Left ventricle myocardium inferior (tissue), 1 donor: ENCODE measurements at regions not wholly inside any gene's neighbourhood (a gene's known extent, or its start where the extent isn't known, plus 50 kb on each side); places are given as distances from the start of the nearest gene placed in this dataset.

Experiments
- DNase-seq: peaks from one replicate; pipeline ENCODE4 v3.0.0-alpha.2; 2020
- H3K27ac ChIP-seq: fragments of 200-600 bp; replicated peaks from 2 replicates; pipeline ENCODE4 v1.8.0; 2021
- H3K27me3 ChIP-seq: fragments of 200-600 bp; 2 replicates; pipeline ENCODE4 v1.8.0; 2021; ENCODE audit warnings: low read depth
- H3K36me3 ChIP-seq: fragments of 200-600 bp; 2 replicates; pipeline ENCODE4 v1.8.0; 2021
- H3K4me1 ChIP-seq: fragments of 200-600 bp; 2 replicates; pipeline ENCODE4 v1.8.0; 2021
- H3K4me3 ChIP-seq: fragments of 200-600 bp; 2 replicates; pipeline ENCODE4 v1.8.0; 2021; ENCODE audit warnings: mild to moderate bottlenecking, moderate library complexity
- H3K9me3 ChIP-seq: fragments of 200-600 bp; replicated peaks from 2 replicates; pipeline ENCODE4 v1.8.0; 2021
- intact Hi-C: fragments of 100-400 bp; cut with micrococcal nuclease; formaldehyde crosslinking; loops from one replicate; pipeline ENCODE4 v1.11.0; 2022
- TF ChIP-seq, protein P1 (sequence below): fragments of 200-600 bp; IDR thresholded peaks from 2 replicates; pipeline ENCODE4 v1.8.0; 2021; ENCODE audit warnings: antibody characterized with exemption, mild to moderate bottlenecking, borderline replicate concordance
- donor health status: DM: no; HTN: yes; CAD: no; lungs with severe emphysema.

DNA sequence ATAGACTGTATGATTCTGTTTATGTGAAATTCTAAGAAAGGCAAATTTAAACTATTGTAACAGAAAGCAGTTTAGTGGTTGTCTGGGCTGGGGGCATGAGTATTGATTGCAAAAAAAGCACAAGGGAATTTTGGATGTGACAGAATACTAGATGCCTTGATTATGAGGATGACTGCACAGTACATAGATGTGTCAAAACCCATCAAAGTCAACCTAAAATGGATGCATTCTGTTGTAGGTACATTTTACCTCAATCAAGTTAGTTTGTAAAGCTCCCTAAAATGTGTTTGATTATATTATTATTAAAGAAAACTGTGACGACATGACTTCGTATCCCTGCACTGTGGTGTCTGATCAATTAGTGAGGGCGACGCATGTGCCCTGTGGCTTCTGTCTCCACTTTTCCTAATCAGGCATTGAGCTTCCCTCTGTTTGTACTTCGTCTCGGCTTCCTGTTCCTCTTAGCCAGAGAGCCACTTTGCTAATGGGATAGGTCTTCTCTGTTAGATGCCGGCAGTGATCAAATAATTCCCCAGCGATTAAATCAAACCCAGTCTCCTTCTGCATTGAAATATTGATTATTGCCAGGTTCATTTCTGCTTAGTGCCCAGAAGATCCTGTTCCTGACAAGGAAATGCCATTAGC is 118.3 kb upstream of the GGTLC1 start:
- Histone ChIP-seq H3K4me1 (no peaks in the 10 kb centered on the region), H3K36me3 (no peaks in the 10 kb centered on the region), H3K27me3 (peaks cover 92% of the 10 kb centered on the region), H3K9me3 (no peaks in the 10 kb centered on the region), H3K4me3 (no peak overlapping the region), H3K27ac (no peak overlapping the region)
- TF ChIP-seq, protein P1, sequence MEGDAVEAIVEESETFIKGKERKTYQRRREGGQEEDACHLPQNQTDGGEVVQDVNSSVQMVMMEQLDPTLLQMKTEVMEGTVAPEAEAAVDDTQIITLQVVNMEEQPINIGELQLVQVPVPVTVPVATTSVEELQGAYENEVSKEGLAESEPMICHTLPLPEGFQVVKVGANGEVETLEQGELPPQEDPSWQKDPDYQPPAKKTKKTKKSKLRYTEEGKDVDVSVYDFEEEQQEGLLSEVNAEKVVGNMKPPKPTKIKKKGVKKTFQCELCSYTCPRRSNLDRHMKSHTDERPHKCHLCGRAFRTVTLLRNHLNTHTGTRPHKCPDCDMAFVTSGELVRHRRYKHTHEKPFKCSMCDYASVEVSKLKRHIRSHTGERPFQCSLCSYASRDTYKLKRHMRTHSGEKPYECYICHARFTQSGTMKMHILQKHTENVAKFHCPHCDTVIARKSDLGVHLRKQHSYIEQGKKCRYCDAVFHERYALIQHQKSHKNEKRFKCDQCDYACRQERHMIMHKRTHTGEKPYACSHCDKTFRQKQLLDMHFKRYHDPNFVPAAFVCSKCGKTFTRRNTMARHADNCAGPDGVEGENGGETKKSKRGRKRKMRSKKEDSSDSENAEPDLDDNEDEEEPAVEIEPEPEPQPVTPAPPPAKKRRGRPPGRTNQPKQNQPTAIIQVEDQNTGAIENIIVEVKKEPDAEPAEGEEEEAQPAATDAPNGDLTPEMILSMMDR: no peak
- intact Hi-C loops: no loop called here
- no peak for DNase-seq

DNA sequence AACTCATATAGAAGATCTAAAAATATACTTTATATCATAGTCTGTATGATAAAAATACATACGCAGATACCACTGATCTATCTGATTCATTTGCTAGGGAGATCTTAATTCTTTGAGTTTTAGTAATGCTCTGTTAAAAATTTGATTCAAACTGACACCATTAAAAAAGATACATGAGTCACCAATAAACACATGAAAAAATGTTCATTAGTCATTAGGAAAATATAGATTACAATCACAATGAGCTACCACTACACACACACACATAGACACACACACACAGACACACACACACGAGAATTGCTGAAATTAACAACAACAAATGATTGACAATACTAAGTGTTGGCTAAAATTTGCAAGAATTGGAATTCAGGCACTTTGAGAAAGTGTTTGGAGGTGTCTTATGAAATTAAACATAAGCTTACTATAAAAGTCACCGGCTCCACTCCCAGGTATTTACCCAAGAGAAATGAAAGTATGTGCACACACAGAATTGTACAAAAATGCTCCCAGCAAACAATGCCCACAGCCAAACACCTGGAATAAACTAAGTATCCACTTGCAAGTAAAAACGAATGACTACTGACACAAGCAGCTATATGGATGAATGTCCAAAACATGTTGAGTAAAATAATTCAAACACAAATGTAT is 117.7 kb upstream of the GGTLC1 start:
- H3K27me3 ChIP-seq: peaks cover 85% of the 10 kb centered on the region
- H3K36me3 ChIP-seq: no peaks in the 10 kb centered on the region
- TF ChIP-seq, protein P1: no peak
- no peak overlapping the region for H3K4me3 ChIP-seq
- no peaks in the 10 kb centered on the region for H3K9me3 ChIP-seq
- intact Hi-C loops: no loop called here
- H3K4me1 ChIP-seq: no peaks in the 10 kb centered on the region
- no peak overlapping the region for H3K27ac ChIP-seq
- no peak for DNase-seq

GRCh38 chr20:24102749-24103333 is 114.3 kb upstream of the GGTLC1 start:
- H3K36me3 ChIP-seq: no peaks in the 10 kb centered on the region
- peaks cover 82% of the 10 kb centered on the region for H3K27me3 ChIP-seq
- no peak overlapping the region for H3K4me3 ChIP-seq
- intact Hi-C loops: no loop called here
- TF ChIP-seq, protein P1: no peak
- no peak overlapping the region for H3K27ac ChIP-seq
- no peak for DNase-seq
- no peaks in the 10 kb centered on the region for H3K9me3 ChIP-seq
- H3K4me1 ChIP-seq: no peaks in the 10 kb centered on the region

DNA sequence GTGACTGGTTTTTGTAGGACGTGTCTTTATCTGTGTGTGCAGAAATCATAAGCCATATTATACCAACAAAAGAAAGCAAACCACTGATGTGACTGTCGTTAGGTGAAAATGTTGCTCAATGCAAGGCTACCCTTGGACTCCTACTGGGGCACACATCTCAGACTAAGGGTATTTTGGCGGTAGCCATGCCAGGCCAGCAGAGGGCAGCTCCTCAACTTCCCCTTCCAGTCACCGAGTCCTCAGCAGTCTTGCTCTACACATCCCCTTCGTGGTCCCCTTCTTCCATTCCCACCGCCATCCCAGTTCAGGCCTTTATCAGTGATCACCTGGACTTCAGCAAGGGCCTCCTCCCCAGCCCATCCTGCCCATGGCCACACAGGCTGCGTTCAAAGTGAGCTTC is 113.7 kb upstream of the GGTLC1 start:
- no peaks in the 10 kb centered on the region for H3K4me1 ChIP-seq
- H3K9me3 ChIP-seq: no peaks in the 10 kb centered on the region
- TF ChIP-seq, protein P1: peak; percentile 44
- DNase-seq: no peak
- H3K27me3 ChIP-seq: peaks cover 83% of the 10 kb centered on the region
- no peak overlapping the region for H3K27ac ChIP-seq
- H3K36me3 ChIP-seq: no peaks in the 10 kb centered on the region
- intact Hi-C loops: no loop called here
- H3K4me3 ChIP-seq: no peak overlapping the region

DNA sequence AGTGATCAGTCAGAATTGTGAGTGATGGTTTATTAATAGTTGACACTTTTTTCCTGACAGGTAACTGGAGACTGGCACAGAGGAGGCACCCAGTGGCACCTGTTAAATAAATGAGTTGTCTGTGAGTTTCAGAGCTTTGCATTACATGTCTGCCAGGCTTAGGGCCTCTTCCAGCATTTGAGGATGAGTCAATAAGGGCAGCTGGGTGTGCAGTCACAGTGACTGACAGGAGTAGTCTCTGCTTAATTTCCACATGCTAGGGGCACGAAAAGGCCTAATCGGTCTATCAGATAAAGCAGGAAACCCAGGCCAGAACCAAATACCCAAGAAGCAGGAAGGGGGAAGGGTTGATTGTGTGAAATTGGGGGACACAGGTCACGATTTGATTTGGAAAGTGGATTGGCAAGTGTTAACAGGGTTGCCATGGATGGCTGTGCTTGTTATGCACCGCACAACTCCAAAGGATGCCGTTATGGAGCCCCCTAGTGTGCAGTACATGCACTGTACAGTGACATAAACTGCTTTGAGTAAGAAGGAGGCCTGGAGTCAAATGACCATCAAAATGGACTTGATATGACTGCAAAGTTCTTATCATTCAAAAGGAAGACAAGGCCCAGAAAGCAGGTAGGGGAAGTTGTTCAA is 111.9 kb upstream of the GGTLC1 start:
- Histone ChIP-seq H3K27ac (no peak overlapping the region), H3K9me3 (no peaks in the 10 kb centered on the region), H3K36me3 (no peaks in the 10 kb centered on the region), H3K4me1 (no peaks in the 10 kb centered on the region), H3K4me3 (no peak overlapping the region), H3K27me3 (peaks cover 83% of the 10 kb centered on the region)
- TF ChIP-seq, protein P1: peak; percentile 79
- DNase-seq: peak; percentile 28
- intact Hi-C loops: no loop called here
